GM12878 (cell line): ENCODE measurements at regions not wholly inside any gene's neighbourhood (a gene's known extent, or its start where the extent isn't known, plus 50 kb on each side); places are given as distances from the start of the nearest gene placed in this dataset.

Source experiments
- ATAC-seq: fragments of 200-7000 bp; cut with Tn5 transposase; 3 replicates; pipeline ENCODE4 v1.9.1; 2020; ENCODE audit warnings: mild to moderate bottlenecking, moderate library complexity
- BruUV-seq: library from RNA; stranded (reverse); fragments of 400-500 nt; replicated peaks from 2 replicates; lab custom pipeline; 2021; lab: Mats Ljungman, UMichigan
- CTCF ChIA-PET: fragments of 300-600 bp; sonication (Branson Sonifier 250); formaldehyde crosslinking; extraction: SDS; loops from one replicate; lab custom pipeline; 2021; ENCODE audit warnings: inconsistent platforms; lab: Yijun Ruan, JAX
- POLR2A ChIA-PET: fragments of 350-600 bp; formaldehyde crosslinking; extraction: SDS; loops from one replicate; lab custom pipeline; 2021; ENCODE audit warnings: inconsistent platforms; lab: Charles Lee
- RAD21 ChIA-PET: fragments of 300-600 bp; sonication (Branson Sonifier 250); formaldehyde crosslinking; loops from one replicate; lab custom pipeline; 2023; ENCODE audit warnings: antibody characterized with exemption; ENCODE audit not compliant: unreplicated experiment; lab: Charles Lee
- SMC1A ChIA-PET: fragments of 300-600 bp; sonication (Branson Sonifier 250); formaldehyde crosslinking; loops from one replicate; lab custom pipeline; 2023; ENCODE audit not compliant: unreplicated experiment, uncharacterized antibody; lab: Charles Lee
- DNase-seq: peaks from one replicate; pipeline ENCODE4 v3.0.0-alpha.2; 2011; ENCODE audit warnings: low read depth, low spot score
- FAIRE-seq: peaks from 3 replicates; lab custom pipeline; 2011; peaks lifted over from hg19 to GRCh38; lab: Jason Lieb, UNC
- H2AFZ ChIP-seq: 2 replicates; pipeline ENCODE4 v1.6.0; 2011; ENCODE audit warnings: low read depth, low read length, control low read depth; ENCODE audit not compliant: control insufficient read depth
- H3K27ac ChIP-seq: 2 replicates; pipeline ENCODE4 v1.5.1; 2011; ENCODE audit warnings: control low read depth; ENCODE audit not compliant: control insufficient read depth, insufficient read depth
- H3K27me3 ChIP-seq, 2 experiments: replicated peaks in 1 of 2; 2 replicates each; pipeline versions ENCODE4 v1.6.0 to v1.6.1; 2011; ENCODE audit warnings: low read length in 1 of 2; ENCODE audit not compliant: control insufficient read depth in 2 of 2, insufficient read depth in 2 of 2
- H3K36me3 ChIP-seq, 2 experiments: 2 replicates each; pipeline ENCODE4 v1.5.1; 2011; ENCODE audit warnings: low read length in 1 of 2; ENCODE audit not compliant: control insufficient read depth in 2 of 2, insufficient read depth in 2 of 2
- H3K4me1 ChIP-seq: 2 replicates; pipeline ENCODE4 v1.6.1; 2011; ENCODE audit warnings: mild to moderate bottlenecking, low read length, moderate library complexity, mixed read lengths; ENCODE audit not compliant: control insufficient read depth, insufficient read depth
- H3K4me2 ChIP-seq: 2 replicates; pipeline ENCODE4 v1.6.0; 2011; ENCODE audit warnings: control low read depth; ENCODE audit not compliant: control insufficient read depth, insufficient read depth
- H3K4me3 ChIP-seq: fragments of 200-600 bp; sonication (generic); 2 replicates; pipeline ENCODE4 v1.5.1; 2016
- H3K79me2 ChIP-seq: 2 replicates; pipeline ENCODE4 v1.6.0; 2011; ENCODE audit warnings: low read length; ENCODE audit not compliant: control insufficient read depth, insufficient read depth
- H3K9ac ChIP-seq: 2 replicates; pipeline ENCODE4 v1.8.0; 2011; ENCODE audit warnings: low read length, control low read depth, mixed read lengths; ENCODE audit not compliant: control insufficient read depth, insufficient read depth
- H3K9me3 ChIP-seq: replicated peaks from 3 replicates; pipeline ENCODE4 v1.5.1; 2011; ENCODE audit warnings: mild to moderate bottlenecking, low read length; ENCODE audit not compliant: control insufficient read depth, insufficient read depth
- H4K20me1 ChIP-seq: 2 replicates; pipeline ENCODE4 v1.6.0; 2011; ENCODE audit not compliant: control insufficient read depth, insufficient read depth
- BCL11A ChIP-seq: IDR thresholded peaks from 2 replicates; pipeline ENCODE4 v1.6.1; 2011; ENCODE audit warnings: low read depth, low read length
- CHD2 ChIP-seq: IDR thresholded peaks from 2 replicates; pipeline ENCODE4 v1.6.1; 2011; ENCODE audit warnings: low read depth, low read length, improper control_type of control experiment, borderline replicate concordance
- EP300 ChIP-seq, 2 experiments: fragments of 150-350 bp in 1 of 2; IDR thresholded peaks; 2 replicates each; pipeline ENCODE4 v1.6.1; 2011 to 2012; ENCODE audit warnings: low read depth in 2 of 2, low read length in 2 of 2, borderline replicate concordance in 1 of 2, improper control_type of control experiment in 1 of 2, inconsistent platforms in 1 of 2; ENCODE audit not compliant: control insufficient read depth in 1 of 2
- HDAC2 ChIP-seq: fragments of 200-600 bp; sonication (generic); IDR thresholded peaks from 2 replicates; pipeline ENCODE4 v1.6.1; 2017
- IKZF1 ChIP-seq: fragments of 450-650 bp; conservative IDR thresholded peaks from 2 replicates; pipeline ENCODE4 v1.6.1; 2017; ENCODE audit warnings: antibody characterized with exemption, mild to moderate bottlenecking
- NFIC ChIP-seq: IDR thresholded peaks from 2 replicates; pipeline ENCODE4 v1.6.1; 2012; ENCODE audit warnings: low read depth, mild to moderate bottlenecking, inconsistent platforms, low read length, moderate library complexity
- SUZ12 ChIP-seq: fragments of 200-600 bp; sonication (generic); IDR thresholded peaks from one replicate; pipeline ENCODE4 v1.6.1; 2018; ENCODE audit warnings: antibody characterized with exemption, mild to moderate bottlenecking; ENCODE audit not compliant: unreplicated experiment
- TAF1 ChIP-seq: IDR thresholded peaks from 2 replicates; pipeline ENCODE4 v1.6.1; 2011; ENCODE audit warnings: mild to moderate bottlenecking, low read depth, low read length, borderline replicate concordance
- TARDBP ChIP-seq: IDR thresholded peaks from 2 replicates; pipeline ENCODE4 v1.6.1; 2016; ENCODE audit warnings: borderline replicate concordance
- TCF3 ChIP-seq: IDR thresholded peaks from 2 replicates; pipeline ENCODE4 v1.6.1; 2012; ENCODE audit warnings: low read depth, mild to moderate bottlenecking, low read length, borderline replicate concordance; ENCODE audit not compliant: insufficient read depth
- YBX1 ChIP-seq: fragments of 450-650 bp; IDR thresholded peaks from 2 replicates; pipeline ENCODE4 v1.6.1; 2016; ENCODE audit warnings: antibody characterized with exemption
- YY1 ChIP-seq: IDR thresholded peaks from 2 replicates; pipeline ENCODE4 v1.6.1; 2011; ENCODE audit warnings: low read depth, mild to moderate bottlenecking, low read length
- WGBS: methylation state at CpG from one replicate; pipeline ENCODE4 v1.1.6; 2016; ENCODE audit warnings: low lambda C conversion rate; ENCODE audit not compliant: insufficient replicate concordance, insufficient coverage; ENCODE audit errors: missing lambda C conversion rate; 5-methylcytosine and 5-hydroxymethylcytosine counted together
- in situ Hi-C: fragments of 300-500 bp; cut with MboI; formaldehyde crosslinking; loops from 9 replicates; pipeline ENCODE4 v1.14.3; 2018; ENCODE audit warnings: mixed read lengths
- intact Hi-C: fragments of 100-400 bp; cut with micrococcal nuclease; formaldehyde crosslinking; loops from one replicate; pipeline ENCODE4 v1.14.2; 2022; ENCODE audit not compliant: unreplicated experiment

- Histone ChIP-seq H3K9ac (no peak overlapping the region), H3K4me1 (no peaks in the 10 kb centered on the region), H3K27me3 (no peaks in the 10 kb centered on the region), H3K4me3 (no peak overlapping the region), H4K20me1 (no peaks in the 10 kb centered on the region; the same call in 1 of the 2 replicates), H3K27ac (no peak overlapping the region), H2AFZ (no peak overlapping the region)
- in situ Hi-C loops: no loop called here
- no TSS peak for BruUV-seq
- ChIA-PET SMC1A (no interaction called here), POLR2A (no interaction called here)
- ATAC-seq: no peak
- TF ChIP-seq TAF1 (no peak), EP300 (IDR thresholded peaks at IDR 0.05; ENCODE audit: borderline replicate concordance in 1 of 2, control insufficient read depth in 1 of 2, low read depth in 2 of 2, low read length in 2 of 2) (no peak)
- TF ChIP-seq, all 136 proteins: peak for 0
- 18% methylated on average over 5 of the region's 5 CpGs for WGBS
- no peak for FAIRE-seq
- no peaks in the 10 kb centered on the region for H3K36me3 ChIP-seq
- CTCF ChIA-PET: interaction anchor here (0.8 to 0.9 kb wide), 2 partner anchors 71 to 950 kb away, joined by 3 read pairs; no protein-coding TSS in a partner anchor
- H3K4me2 ChIP-seq: no peak overlapping the region
- intact Hi-C loops: no loop called here
- DNase-seq: no peak
- H3K9me3 ChIP-seq: no peaks in the 10 kb centered on the region
- H3K79me2 ChIP-seq: no peaks in the 10 kb centered on the region
- RAD21 ChIA-PET: no interaction called here
Observed at GRCh38 chr5:53256746-53257145, 147.2 kb upstream of the MOCS2 start.

GRCh38 chr5:53257806-53258373 lies 148.3 kb upstream of the MOCS2 start:
- no peaks in the 10 kb centered on the region for H3K4me1 ChIP-seq
- FAIRE-seq (no peak), ATAC-seq (no peak), DNase-seq (no peak)
- intact Hi-C loops (no loop called here), in situ Hi-C loops (no loop called here)
- no peaks in the 10 kb centered on the region for H3K79me2 ChIP-seq
- H3K27ac ChIP-seq: no peak overlapping the region
- H3K36me3 ChIP-seq: no peaks in the 10 kb centered on the region
- POLR2A ChIA-PET: no interaction called here
- BruUV-seq: no TSS peak
- TF ChIP-seq TCF3: no peak
- no peak for TF ChIP-seq CHD2
- no peak for TF ChIP-seq YY1
- no peak for TF ChIP-seq BCL11A
- TF ChIP-seq SUZ12: no peak
- no peak for TF ChIP-seq YBX1
- no peak for TF ChIP-seq NFIC
- TF ChIP-seq TARDBP: no peak
- no peak for TF ChIP-seq HDAC2
- no peak for TF ChIP-seq IKZF1
- no peaks in the 10 kb centered on the region for H3K9me3 ChIP-seq
- 61% methylated on average over 2 of the region's 2 CpGs for WGBS
- no peak overlapping the region for H3K9ac ChIP-seq
- H4K20me1 ChIP-seq: no peaks in the 10 kb centered on the region; the same call in 1 of the 2 replicates
- RAD21 ChIA-PET: no interaction called here
- no peaks in the 10 kb centered on the region for H3K27me3 ChIP-seq
- CTCF ChIA-PET: no interaction called here
- H2AFZ ChIP-seq: no peak overlapping the region
- no peak overlapping the region for H3K4me2 ChIP-seq
- SMC1A ChIA-PET: no interaction called here
- no peak overlapping the region for H3K4me3 ChIP-seq
